IPS DF 6.9 (cell line): ENCODE measurements at regions not wholly inside any gene's neighbourhood (a gene's known extent, or its start where the extent isn't known, plus 50 kb on each side); places are given as distances from the start of the nearest gene placed in this dataset.

Source experiments
- DNase-seq: peaks from one replicate; pipeline ENCODE4 v3.0.0-alpha.2; 2013; ENCODE audit warnings: low read depth, low spot score
- H3K27ac ChIP-seq: one replicate; pipeline ENCODE4 v1.5.1; 2013; ENCODE audit warnings: low read length, control low read depth
- H3K27me3 ChIP-seq: 2 replicates; pipeline ENCODE4 v1.6.1; 2013; ENCODE audit warnings: mild to moderate bottlenecking, low read length; ENCODE audit not compliant: control insufficient read depth, insufficient read depth
- H3K36me3 ChIP-seq: 2 replicates; pipeline ENCODE4 v1.6.1; 2013; ENCODE audit warnings: low read length; ENCODE audit not compliant: control insufficient read depth, insufficient read depth
- H3K4me1 ChIP-seq: 2 replicates; pipeline ENCODE4 v1.6.1; 2013; ENCODE audit warnings: low read length; ENCODE audit not compliant: control insufficient read depth, insufficient read depth
- H3K4me3 ChIP-seq: 2 replicates; pipeline ENCODE4 v1.5.1; 2013; ENCODE audit warnings: mild to moderate bottlenecking, low read length
- H3K9me3 ChIP-seq: 2 replicates; pipeline ENCODE4 v1.6.1; 2013; ENCODE audit warnings: low read length, inconsistent platforms; ENCODE audit not compliant: control insufficient read depth, insufficient read depth
- WGBS: extraction: QIAGEN DNeasy Blood & Tissue Kit; methylation state at CpG from one replicate; pipeline ENCODE4 v1.1.7; 2013; ENCODE audit warnings: mixed read lengths, missing lambda C conversion rate; ENCODE audit not compliant: insufficient read length, insufficient coverage; 5-methylcytosine and 5-hydroxymethylcytosine counted together

GRCh38 chr1:191261111-191261510, 783.4 kb upstream of the BRINP3 start:
- Histone ChIP-seq H3K9me3 (no peaks in the 10 kb centered on the region), H3K4me1 (no peaks in the 10 kb centered on the region), H3K27me3 (no peaks in the 10 kb centered on the region), H3K36me3 (no peaks in the 10 kb centered on the region), H3K27ac (no peak overlapping the region), H3K4me3 (no peak overlapping the region)
- no CpG with 5 or more reads among the region's 4 CpGs for WGBS
- no peak for DNase-seq

DNA sequence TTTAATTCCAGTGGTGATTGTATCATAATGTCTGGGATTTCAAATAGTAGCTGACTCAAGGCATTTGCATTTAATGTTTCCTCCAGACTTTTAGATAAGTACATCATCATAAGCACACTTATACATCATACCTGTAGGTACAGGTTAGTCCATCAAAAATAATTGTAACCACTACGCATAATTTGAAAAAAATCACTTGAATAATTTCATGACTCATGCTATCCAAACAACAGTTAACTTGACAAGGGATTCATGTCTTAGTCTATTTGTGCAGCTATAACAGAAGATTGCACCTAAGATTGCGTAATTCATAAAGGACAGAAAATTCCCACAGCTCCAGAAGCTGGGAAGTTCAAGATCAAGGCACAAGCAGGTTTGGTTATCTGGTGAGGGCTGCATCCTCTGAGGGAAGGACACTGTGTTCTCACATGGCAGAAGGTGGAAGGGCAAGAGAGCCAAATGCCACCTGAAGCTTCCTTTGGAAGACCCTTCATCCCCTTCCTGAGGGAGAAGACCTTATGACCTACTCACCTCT, 801.7 kb upstream of the BRINP3 start:
- no CpG with 5 or more reads among the region's 2 CpGs for WGBS
- Histone ChIP-seq H3K9me3 (no peaks in the 10 kb centered on the region), H3K27ac (no peak overlapping the region), H3K4me1 (no peaks in the 10 kb centered on the region), H3K4me3 (no peak overlapping the region), H3K27me3 (no peaks in the 10 kb centered on the region), H3K36me3 (no peaks in the 10 kb centered on the region)
- no peak for DNase-seq

- Histone ChIP-seq H3K27me3 (no peaks in the 10 kb centered on the region), H3K27ac (no peak overlapping the region), H3K4me3 (no peak overlapping the region), H3K4me1 (no peaks in the 10 kb centered on the region), H3K9me3 (no peaks in the 10 kb centered on the region), H3K36me3 (no peaks in the 10 kb centered on the region)
- DNase-seq, result no peak
Observed at GRCh38 chr1:191284175-191284574, 806.5 kb upstream of the BRINP3 start.

DNA sequence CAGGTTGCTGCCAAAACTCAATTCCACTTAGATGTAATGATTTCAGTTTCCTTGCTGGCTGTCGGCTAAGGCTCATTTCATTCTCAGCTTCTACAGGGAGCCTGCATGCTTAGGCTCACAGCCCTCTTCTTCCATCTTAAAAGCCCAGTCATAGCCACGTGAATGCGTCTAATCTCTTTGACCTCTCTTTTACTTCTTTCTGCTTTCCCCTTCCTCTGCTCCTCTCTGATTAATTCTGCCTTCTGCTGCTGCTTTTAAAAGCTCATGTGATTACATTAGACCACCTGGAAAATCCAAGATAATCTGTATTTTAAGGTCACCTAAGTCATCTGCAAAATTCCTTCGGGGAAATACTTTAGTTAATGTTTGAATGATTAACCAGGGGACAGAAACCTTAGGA, 812.8 kb upstream of the BRINP3 start:
- no peaks in the 10 kb centered on the region for H3K9me3 ChIP-seq
- no peak overlapping the region for H3K27ac ChIP-seq
- no peak for DNase-seq
- H3K4me1 ChIP-seq, result no peaks in the 10 kb centered on the region
- H3K27me3 ChIP-seq, result no peaks in the 10 kb centered on the region
- no CpG with 5 or more reads among the region's 4 CpGs for WGBS
- no peaks in the 10 kb centered on the region for H3K36me3 ChIP-seq
- H3K4me3 ChIP-seq, result no peak overlapping the region

GRCh38 chr1:191305370-191305769, 827.7 kb upstream of the BRINP3 start:
- no peaks in the 10 kb centered on the region for H3K36me3 ChIP-seq
- H3K9me3 ChIP-seq, result no peaks in the 10 kb centered on the region
- H3K27ac ChIP-seq, result no peak overlapping the region
- H3K4me3 ChIP-seq, result no peak overlapping the region
- H3K27me3 ChIP-seq, result no peaks in the 10 kb centered on the region
- no peaks in the 10 kb centered on the region for H3K4me1 ChIP-seq
- WGBS, result no CpG with 5 or more reads among the region's 1 CpG
- DNase-seq, result no peak

GRCh38 chr1:191306916-191307315, 829.3 kb upstream of the BRINP3 start:
- no CpG with 5 or more reads among the region's 7 CpGs for WGBS

GRCh38 chr1:191320062-191320461, 838.2 kb upstream of the RGS18 start:
- no peaks in the 10 kb centered on the region for H3K27me3 ChIP-seq
- H3K4me3 ChIP-seq, result no peak overlapping the region
- no peak overlapping the region for H3K27ac ChIP-seq
- no peaks in the 10 kb centered on the region for H3K9me3 ChIP-seq
- WGBS, result no CpG with 5 or more reads among the region's 2 CpGs
- no peaks in the 10 kb centered on the region for H3K36me3 ChIP-seq
- DNase-seq, result no peak
- H3K4me1 ChIP-seq, result no peaks in the 10 kb centered on the region

More at GRCh38 chr1:191306916-191307315, 829.3 kb upstream of the BRINP3 start:
- Histone ChIP-seq H3K27me3 (no peaks in the 10 kb centered on the region), H3K9me3 (no peaks in the 10 kb centered on the region), H3K36me3 (no peaks in the 10 kb centered on the region), H3K4me3 (no peak overlapping the region), H3K27ac (no peak overlapping the region), H3K4me1 (no peaks in the 10 kb centered on the region)
- no peak for DNase-seq

DNA sequence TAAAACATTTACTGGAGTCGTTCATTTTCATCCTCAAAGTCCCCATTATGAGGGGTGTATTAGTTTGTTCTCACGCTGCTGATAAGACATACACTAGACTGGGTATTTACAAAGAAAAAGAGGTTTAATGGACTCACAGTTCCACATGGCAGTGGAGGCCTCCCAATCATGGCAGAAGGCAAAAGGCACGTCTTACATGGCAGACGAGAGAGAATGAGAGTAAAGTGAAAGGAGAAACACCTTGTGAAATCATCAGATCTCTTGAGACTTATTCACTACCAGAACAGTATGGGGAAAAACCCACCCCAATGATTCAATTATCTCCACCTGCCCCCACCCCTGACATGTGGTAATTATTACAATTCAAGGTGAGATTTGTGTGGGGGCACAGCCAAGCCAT, 830.4 kb upstream of the RGS18 start:
- H3K27me3 ChIP-seq, result no peaks in the 10 kb centered on the region
- no CpG with 5 or more reads among the region's 4 CpGs for WGBS
- H3K9me3 ChIP-seq, result no peaks in the 10 kb centered on the region

GRCh38 chr1:191343816-191344215, 814.4 kb upstream of the RGS18 start:
- Histone ChIP-seq H3K9me3 (no peaks in the 10 kb centered on the region), H3K27ac (no peak overlapping the region), H3K4me1 (no peaks in the 10 kb centered on the region), H3K4me3 (no peak overlapping the region), H3K27me3 (no peaks in the 10 kb centered on the region), H3K36me3 (no peaks in the 10 kb centered on the region)
- no peak for DNase-seq
- no CpG with 5 or more reads among the region's 1 CpG for WGBS

More for the DNA sequence above, 830.4 kb upstream of the RGS18 start:
- Histone ChIP-seq H3K36me3 (no peaks in the 10 kb centered on the region), H3K4me1 (no peaks in the 10 kb centered on the region), H3K27ac (no peak overlapping the region), H3K4me3 (no peak overlapping the region)
- no peak for DNase-seq

- Histone ChIP-seq H3K27ac (no peak overlapping the region), H3K27me3 (no peaks in the 10 kb centered on the region), H3K4me1 (no peaks in the 10 kb centered on the region), H3K9me3 (no peaks in the 10 kb centered on the region), H3K36me3 (no peaks in the 10 kb centered on the region), H3K4me3 (no peak overlapping the region)
- no peak for DNase-seq
- WGBS, result no CpG with 5 or more reads among the region's 3 CpGs
Observed at GRCh38 chr1:191346381-191346780, 811.9 kb upstream of the RGS18 start.

GRCh38 chr1:191348328-191348727, 809.9 kb upstream of the RGS18 start:
- no CpG with 5 or more reads among the region's 3 CpGs for WGBS

More at GRCh38 chr1:191348328-191348727, 809.9 kb upstream of the RGS18 start:
- Histone ChIP-seq H3K4me3 (no peak overlapping the region), H3K36me3 (no peaks in the 10 kb centered on the region), H3K27ac (no peak overlapping the region), H3K4me1 (no peaks in the 10 kb centered on the region), H3K27me3 (no peaks in the 10 kb centered on the region), H3K9me3 (no peaks in the 10 kb centered on the region)
- no peak for DNase-seq
